AG10803 (cell line): ENCODE measurements at regions not wholly inside any gene's neighbourhood (a gene's known extent, or its start where the extent isn't known, plus 50 kb on each side); places are given as distances from the start of the nearest gene placed in this dataset.

Experiments used
- DNase-seq: peaks from one replicate; pipeline ENCODE4 v3.0.0; 2010; ENCODE audit warnings: low read depth
- H3K4me3 ChIP-seq: 2 replicates; pipeline ENCODE4 v1.5.1; 2011; ENCODE audit warnings: mild to moderate bottlenecking, low read length, control low read depth
- TF ChIP-seq, protein P1 (sequence below): conservative IDR thresholded peaks from 2 replicates; pipeline ENCODE4 v1.5.1; 2011; ENCODE audit warnings: mild to moderate bottlenecking, low read length, control low read depth, inconsistent platforms

DNA sequence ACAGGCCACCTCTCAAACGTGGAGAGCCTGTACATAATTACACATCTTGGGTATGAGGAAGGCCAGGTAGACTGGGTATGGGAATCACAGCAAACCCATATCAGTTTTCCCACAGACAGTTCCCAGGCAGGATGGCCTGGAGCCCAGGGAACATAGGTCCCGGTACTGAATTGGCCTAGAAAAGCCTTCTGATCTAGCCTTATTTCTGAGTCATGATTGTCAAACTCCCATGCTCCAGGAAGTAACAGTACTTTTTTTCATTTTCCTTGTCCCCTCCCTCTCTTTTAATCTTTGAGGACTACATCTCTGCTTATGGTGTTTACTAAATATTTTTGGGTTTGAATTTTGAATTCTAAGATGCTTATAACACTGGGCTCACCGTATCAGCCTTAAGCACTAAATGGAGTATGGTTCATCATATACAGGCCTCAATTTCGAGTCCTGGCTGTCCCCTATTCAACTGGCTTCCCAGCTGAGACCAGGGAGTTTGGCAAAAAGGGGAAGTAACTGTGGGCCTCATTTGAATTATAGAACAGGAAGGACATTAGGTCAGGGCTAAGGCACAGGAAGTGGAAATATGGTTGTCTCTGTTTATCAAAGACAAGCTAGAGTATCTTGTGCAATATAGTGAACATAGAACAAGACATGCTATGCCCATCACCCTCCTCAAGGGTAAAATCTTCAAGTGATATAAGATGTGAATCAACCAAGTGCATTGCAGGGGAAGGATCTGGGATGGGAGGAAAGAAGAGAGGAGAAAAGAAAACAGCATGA, 494.6 kb downstream of the NTRK3 start:
- TF ChIP-seq, protein P1, sequence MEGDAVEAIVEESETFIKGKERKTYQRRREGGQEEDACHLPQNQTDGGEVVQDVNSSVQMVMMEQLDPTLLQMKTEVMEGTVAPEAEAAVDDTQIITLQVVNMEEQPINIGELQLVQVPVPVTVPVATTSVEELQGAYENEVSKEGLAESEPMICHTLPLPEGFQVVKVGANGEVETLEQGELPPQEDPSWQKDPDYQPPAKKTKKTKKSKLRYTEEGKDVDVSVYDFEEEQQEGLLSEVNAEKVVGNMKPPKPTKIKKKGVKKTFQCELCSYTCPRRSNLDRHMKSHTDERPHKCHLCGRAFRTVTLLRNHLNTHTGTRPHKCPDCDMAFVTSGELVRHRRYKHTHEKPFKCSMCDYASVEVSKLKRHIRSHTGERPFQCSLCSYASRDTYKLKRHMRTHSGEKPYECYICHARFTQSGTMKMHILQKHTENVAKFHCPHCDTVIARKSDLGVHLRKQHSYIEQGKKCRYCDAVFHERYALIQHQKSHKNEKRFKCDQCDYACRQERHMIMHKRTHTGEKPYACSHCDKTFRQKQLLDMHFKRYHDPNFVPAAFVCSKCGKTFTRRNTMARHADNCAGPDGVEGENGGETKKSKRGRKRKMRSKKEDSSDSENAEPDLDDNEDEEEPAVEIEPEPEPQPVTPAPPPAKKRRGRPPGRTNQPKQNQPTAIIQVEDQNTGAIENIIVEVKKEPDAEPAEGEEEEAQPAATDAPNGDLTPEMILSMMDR: no peak
- H3K4me3 ChIP-seq: no peak overlapping the region
- DNase-seq: no peak

DNA sequence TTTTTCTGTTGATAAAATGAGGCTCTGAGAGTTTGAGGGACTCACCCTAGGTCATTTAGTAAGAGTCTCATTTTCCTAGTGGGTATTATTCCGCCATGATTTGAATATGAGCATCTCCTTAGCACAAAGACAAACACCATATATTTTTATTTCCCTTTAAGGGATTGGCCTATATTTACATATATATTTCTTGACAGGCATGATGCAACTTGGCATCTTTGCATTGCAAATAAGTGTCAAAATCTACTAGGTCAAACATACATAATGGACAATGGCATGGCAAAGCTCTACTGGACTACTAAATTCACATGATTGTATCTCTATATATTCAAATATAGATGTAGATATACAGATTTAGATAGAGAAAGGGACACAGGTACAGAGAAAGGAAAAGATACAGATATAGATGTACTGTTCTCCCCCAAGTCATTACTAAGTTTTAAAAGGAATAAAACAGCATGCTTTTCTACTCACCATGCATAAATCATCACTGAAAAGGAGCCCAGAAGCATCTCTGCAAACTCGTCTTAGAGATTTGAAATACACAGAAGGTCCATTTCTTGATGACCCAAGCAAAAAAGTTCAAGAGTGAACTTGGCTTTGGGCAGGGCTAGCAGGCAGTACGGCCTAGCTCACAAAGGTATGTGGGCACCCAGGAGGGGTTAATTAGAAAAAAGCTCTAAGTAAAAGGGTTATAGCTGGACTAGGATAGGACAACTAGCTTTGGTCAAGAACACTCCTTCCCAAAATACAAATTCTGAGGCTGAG, 495.8 kb downstream of the NTRK3 start:
- TF ChIP-seq, protein P1: no peak
- no peak overlapping the region for H3K4me3 ChIP-seq
- DNase-seq: no peak

DNA sequence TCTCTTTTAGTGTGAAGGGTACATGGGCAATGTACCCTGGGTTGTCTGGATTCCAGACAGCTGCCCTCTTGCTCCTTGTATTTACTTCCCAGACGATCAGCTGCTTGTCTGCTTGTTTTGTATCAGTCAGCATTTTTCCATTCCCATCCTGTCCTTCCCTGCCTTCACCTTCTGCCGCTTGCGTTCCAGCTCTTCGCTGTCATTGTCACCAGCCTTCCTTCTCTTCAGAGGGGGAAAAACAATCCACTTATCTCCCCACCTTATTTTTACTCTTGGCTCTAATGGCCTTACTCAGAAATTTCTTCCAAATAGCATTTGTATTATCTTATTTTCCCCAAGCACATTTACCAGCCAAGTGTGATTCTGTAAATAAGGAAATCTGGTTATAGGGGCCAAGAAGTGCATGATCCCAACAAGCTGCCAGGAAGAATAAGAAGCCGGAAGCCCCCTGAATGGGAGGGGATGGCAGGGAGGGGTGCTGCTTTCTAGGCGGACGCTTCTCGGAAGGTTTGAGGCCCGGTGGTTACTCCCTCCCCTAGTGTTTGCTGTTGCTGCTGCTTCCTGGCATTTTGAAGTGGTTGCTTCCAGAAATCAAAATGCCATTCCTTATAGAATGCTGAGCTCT, 497.6 kb downstream of the NTRK3 start:
- no peak for DNase-seq
- H3K4me3 ChIP-seq: no peak overlapping the region
- TF ChIP-seq, protein P1: no peak

DNA sequence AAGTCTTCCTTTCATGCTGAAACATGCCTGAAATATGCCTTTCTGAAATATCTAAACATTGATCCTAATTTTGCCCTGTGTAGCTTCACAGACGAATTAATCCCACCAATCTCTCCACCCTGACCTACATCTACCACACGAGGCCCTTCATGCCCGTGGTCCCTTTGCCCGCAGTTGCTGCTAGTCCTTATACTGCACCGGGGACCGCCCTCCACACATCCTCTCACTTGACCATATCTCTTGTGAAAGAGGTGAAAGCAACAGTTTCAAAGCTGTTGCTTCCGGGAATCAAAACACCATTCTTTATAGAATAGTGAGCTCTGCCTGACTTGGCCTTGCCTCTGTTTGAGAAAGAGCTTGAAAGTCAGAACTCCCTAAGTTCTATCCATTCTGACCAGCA, 499.5 kb downstream of the NTRK3 start:
- no peak overlapping the region for H3K4me3 ChIP-seq
- TF ChIP-seq, protein P1: no peak
- DNase-seq: no peak

DNA sequence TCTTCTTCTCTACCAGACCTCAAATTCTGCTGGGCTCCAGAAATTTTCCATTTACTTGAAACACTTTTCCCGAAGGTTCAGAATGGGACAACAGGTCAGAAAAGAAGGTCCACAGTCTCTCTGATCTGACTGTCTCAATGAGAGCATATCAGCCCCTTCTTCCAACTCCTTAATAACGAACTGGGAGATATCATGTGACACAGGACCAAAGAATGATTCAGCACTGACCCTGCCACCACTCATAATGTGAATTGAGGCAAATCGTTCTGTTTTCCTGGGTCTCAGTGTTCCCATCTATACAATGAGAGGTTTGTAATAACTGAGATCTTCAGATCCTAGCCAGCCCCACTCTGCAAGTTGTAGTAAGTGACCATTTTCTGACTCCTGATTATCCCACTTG, 500.5 kb downstream of the NTRK3 start:
- H3K4me3 ChIP-seq: no peak overlapping the region
- TF ChIP-seq, protein P1: no peak
- DNase-seq: no peak

DNA sequence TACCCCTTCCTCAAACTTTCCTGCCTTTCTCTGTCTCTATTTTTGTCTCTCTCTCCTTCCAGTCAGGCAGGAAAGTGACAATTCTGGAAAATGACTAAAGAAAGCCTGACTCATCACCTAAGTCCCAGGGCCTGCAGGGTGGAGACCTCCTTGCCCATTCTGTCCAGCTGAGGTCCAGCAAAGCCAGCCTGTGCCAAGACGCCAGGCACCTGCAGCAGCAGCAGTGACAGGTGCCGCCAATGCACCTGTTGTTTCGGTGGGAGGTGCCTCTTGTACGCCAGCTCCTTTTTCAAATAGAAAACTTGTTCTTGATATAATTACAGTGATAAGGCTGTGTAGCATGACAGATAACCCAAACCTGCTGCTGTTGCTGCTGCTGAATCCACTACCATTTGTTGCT, 501.3 kb downstream of the NTRK3 start:
- TF ChIP-seq, protein P1: no peak
- DNase-seq: no peak
- H3K4me3 ChIP-seq: no peak overlapping the region

DNA sequence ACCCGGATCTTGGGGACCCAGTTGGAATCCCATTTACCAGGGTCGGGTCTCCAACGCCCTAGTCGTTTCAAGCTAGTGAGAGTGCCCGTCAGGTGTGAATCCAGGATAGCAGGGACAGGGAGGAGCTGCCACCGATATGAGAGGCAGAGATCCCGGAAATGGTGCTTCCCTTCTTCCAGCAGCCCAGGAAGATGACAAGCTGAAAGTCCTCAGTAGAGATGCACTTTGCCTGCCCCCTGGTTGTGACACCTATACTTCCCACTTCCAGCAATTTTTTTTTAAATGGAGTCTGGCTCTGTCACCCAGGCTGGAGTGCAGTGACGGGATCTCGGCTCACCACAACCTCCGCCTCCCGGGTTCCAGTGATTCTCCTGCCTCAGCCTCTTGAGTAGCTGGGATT, 503.0 kb downstream of the NTRK3 start:
- no peak overlapping the region for H3K4me3 ChIP-seq
- DNase-seq: no peak

More for the DNA sequence above, 503.0 kb downstream of the NTRK3 start:
- TF ChIP-seq, protein P1: no peak
